ENCODE measurements at regions not wholly inside any gene's neighbourhood (a gene's known extent, or its start where the extent isn't known, plus 50 kb on each side); places are given as distances from the start of the nearest gene placed in this dataset.

GRCh38 chr9:1759771-1760300, 255.3 kb upstream of the SMARCA2 start:
- Mint-ChIP-seq H3K27ac (no peak overlapping the region), H3K9me3 (peaks cover 0 to 18% (median 6%) of the 10 kb centered on the region in 7 donors), H3K36me3 (no peaks in the 10 kb centered on the region), H3K4me1 (no peaks in the 10 kb centered on the region), H3K4me3 (no peak overlapping the region), H3K27me3 (ENCODE audit: low read depth in 3 of 3) (no peaks in the 10 kb centered on the region)
- Histone ChIP-seq H3K79me2 (ENCODE audit: insufficient read depth, low read length) (no peaks in the 10 kb centered on the region), H3K27me3 (ENCODE audit: control insufficient read depth in 2 of 2, insufficient read depth in 2 of 2, low read length in 2 of 2) (no peaks in the 10 kb centered on the region), H3K4me1 (ENCODE audit: control insufficient read depth in 1 of 2, insufficient read depth in 2 of 2, low read length in 2 of 2) (no peaks in the 10 kb centered on the region), H4K20me1 (ENCODE audit: insufficient read depth, low read length) (no peaks in the 10 kb centered on the region), H3K27ac (ENCODE audit: low read depth in 1 of 2, low read length in 2 of 2) (no peak overlapping the region), H3K4me2 (replicated peaks; ENCODE audit: extremely low read depth, low read length, poor library complexity, severe bottlenecking) (no peak overlapping the region), H3K4me3 (replicated peaks in 1 of 3; ENCODE audit: low read depth in 2 of 3, low read length in 3 of 3) (no peak overlapping the region), H2AFZ (ENCODE audit: insufficient read depth, low read depth, low read length, poor library complexity, severe bottlenecking) (no peak overlapping the region), H3K9ac (ENCODE audit: insufficient read depth, low read length, poor library complexity, severe bottlenecking) (no peak overlapping the region), H3K9me3 (replicated peaks in 1 of 2; ENCODE audit: control insufficient read depth in 1 of 2, insufficient read depth in 1 of 2, low read length in 2 of 2) (peaks cover 0 to 4% of the 10 kb centered on the region in 2 donors), H3K36me3 (replicated peaks in 1 of 2; ENCODE audit: control insufficient read depth in 1 of 2, insufficient read depth in 2 of 2, low read length in 2 of 2) (no peaks in the 10 kb centered on the region)
- TF ChIP-seq, protein P1, sequence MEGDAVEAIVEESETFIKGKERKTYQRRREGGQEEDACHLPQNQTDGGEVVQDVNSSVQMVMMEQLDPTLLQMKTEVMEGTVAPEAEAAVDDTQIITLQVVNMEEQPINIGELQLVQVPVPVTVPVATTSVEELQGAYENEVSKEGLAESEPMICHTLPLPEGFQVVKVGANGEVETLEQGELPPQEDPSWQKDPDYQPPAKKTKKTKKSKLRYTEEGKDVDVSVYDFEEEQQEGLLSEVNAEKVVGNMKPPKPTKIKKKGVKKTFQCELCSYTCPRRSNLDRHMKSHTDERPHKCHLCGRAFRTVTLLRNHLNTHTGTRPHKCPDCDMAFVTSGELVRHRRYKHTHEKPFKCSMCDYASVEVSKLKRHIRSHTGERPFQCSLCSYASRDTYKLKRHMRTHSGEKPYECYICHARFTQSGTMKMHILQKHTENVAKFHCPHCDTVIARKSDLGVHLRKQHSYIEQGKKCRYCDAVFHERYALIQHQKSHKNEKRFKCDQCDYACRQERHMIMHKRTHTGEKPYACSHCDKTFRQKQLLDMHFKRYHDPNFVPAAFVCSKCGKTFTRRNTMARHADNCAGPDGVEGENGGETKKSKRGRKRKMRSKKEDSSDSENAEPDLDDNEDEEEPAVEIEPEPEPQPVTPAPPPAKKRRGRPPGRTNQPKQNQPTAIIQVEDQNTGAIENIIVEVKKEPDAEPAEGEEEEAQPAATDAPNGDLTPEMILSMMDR (IDR thresholded peaks at IDR 0.05): no peak
- no peak for DNase-seq
- WGBS (ENCODE audit: insufficient coverage): 100% methylated on average over 1 of the region's 5 CpGs
- intact Hi-C loops (cut with micrococcal nuclease): no loop called here

GRCh38 chr9:1761807-1762206, 253.3 kb upstream of the SMARCA2 start:
- no peak overlapping the region for H3K4me3 ChIP-seq (replicated peaks in 1 of 3; ENCODE audit: low read depth in 2 of 3, low read length in 3 of 3)
- intact Hi-C loops (cut with micrococcal nuclease): no loop called here
- DNase-seq: no peak
- H3K79me2 ChIP-seq (ENCODE audit: insufficient read depth, low read length): no peaks in the 10 kb centered on the region
- H3K4me2 ChIP-seq (replicated peaks; ENCODE audit: extremely low read depth, low read length, poor library complexity, severe bottlenecking): no peak overlapping the region
- Mint-ChIP-seq H3K36me3 (no peaks in the 10 kb centered on the region), H3K4me3 (no peak overlapping the region), H3K27ac (no peak overlapping the region), H3K27me3 (ENCODE audit: low read depth in 3 of 3) (no peaks in the 10 kb centered on the region), H3K9me3 (peaks cover 0 to 15% (median 6%) of the 10 kb centered on the region in 7 donors), H3K4me1 (no peaks in the 10 kb centered on the region)
- no peaks in the 10 kb centered on the region for H3K4me1 ChIP-seq (ENCODE audit: control insufficient read depth in 1 of 2, insufficient read depth in 2 of 2, low read length in 2 of 2)
- H2AFZ ChIP-seq (ENCODE audit: insufficient read depth, low read depth, low read length, poor library complexity, severe bottlenecking): no peak overlapping the region
- H3K27ac ChIP-seq (ENCODE audit: low read depth in 1 of 2, low read length in 2 of 2): no peak overlapping the region
- no peak overlapping the region for H3K9ac ChIP-seq (ENCODE audit: insufficient read depth, low read length, poor library complexity, severe bottlenecking)
- WGBS (ENCODE audit: insufficient coverage): no CpG with 5 or more reads among the region's 4 CpGs
- no peaks in the 10 kb centered on the region for H4K20me1 ChIP-seq (ENCODE audit: insufficient read depth, low read length)
- TF ChIP-seq, protein P1 (IDR thresholded peaks at IDR 0.05): no peak
- H3K9me3 ChIP-seq (replicated peaks in 1 of 2; ENCODE audit: control insufficient read depth in 1 of 2, insufficient read depth in 1 of 2, low read length in 2 of 2): peaks cover 0 to 4% of the 10 kb centered on the region in 2 donors
- no peaks in the 10 kb centered on the region for H3K36me3 ChIP-seq (replicated peaks in 1 of 2; ENCODE audit: control insufficient read depth in 1 of 2, insufficient read depth in 2 of 2, low read length in 2 of 2)
- H3K27me3 ChIP-seq (ENCODE audit: control insufficient read depth in 2 of 2, insufficient read depth in 2 of 2, low read length in 2 of 2): no peaks in the 10 kb centered on the region

Measured in CD14-positive monocyte (primary cell).